ENCODE measurements at regions not wholly inside any gene's neighbourhood (a gene's known extent, or its start where the extent isn't known, plus 50 kb on each side); places are given as distances from the start of the nearest gene placed in this dataset.

GRCh38 chr10:62744136-62744535 is 60.4 kb upstream of the ADO start:
- DNase-seq (ENCODE audit: low spot score): peak; percentile 25

GRCh38 chr10:62745581-62745980 is 58.9 kb upstream of the ADO start:
- DNase-seq (ENCODE audit: low spot score): no peak

- DNase-seq (ENCODE audit: low spot score): no peak
Measured at GRCh38 chr10:62746951-62747729, 57.4 kb upstream of the ADO start.

- DNase-seq (ENCODE audit: low spot score): no peak
Measured at GRCh38 chr10:62748386-62748785, 56.1 kb upstream of the ADO start.

- no peak for DNase-seq (ENCODE audit: low spot score)
Measured at GRCh38 chr10:62749093-62749683, 55.3 kb upstream of the ADO start.

Measured in AG08396 (cell line).